ENCODE measurements at regions not wholly inside any gene's neighbourhood (a gene's known extent, or its start where the extent isn't known, plus 50 kb on each side); places are given as distances from the start of the nearest gene placed in this dataset.
"Not testable (repeated sequence)": the region's sequence is repeated elsewhere in the genome, so short reads cannot be mapped to it uniquely, and the experiment has no call there.

DNA sequence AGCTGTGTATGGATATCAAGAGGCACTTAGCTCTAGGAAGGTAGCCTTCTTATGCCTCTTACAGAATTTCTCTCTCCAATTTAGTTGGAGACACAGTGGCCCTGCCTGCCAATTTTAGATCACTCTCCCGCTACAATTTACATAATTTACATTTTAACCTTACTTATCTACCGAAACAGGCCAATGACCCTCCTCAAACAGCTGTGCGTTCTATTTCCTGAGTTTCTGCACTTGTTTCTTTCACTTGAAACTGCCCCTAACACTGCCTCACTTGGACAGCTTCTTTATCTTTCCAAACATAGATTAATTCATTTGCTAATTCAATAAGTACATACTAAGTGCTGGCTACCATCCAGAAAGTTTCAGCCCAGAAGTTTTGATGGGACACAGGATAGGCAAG, 52.9 kb upstream of the HDDC2 start:
- no peak for DNase-seq

DNA sequence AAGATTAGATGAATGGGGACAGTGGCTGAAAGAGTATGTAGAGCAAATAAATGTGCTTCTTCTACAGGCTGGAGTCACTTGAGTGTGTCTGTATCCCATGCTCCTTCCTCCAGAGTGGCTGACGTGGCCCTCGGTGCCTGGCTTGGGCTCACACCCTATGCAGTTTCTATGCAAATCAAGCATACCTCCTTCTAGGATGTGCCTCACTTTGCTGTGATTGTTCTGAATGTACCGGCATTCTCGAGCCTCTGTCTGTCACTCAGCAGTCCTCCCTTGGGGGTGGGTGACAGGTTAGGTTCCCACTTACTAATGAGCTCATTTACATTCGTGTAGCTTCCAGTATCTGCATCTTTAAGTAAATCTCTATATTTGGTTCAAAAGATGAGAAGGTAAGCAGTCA, 55.1 kb upstream of the HDDC2 start:
- no peak for DNase-seq

DNA sequence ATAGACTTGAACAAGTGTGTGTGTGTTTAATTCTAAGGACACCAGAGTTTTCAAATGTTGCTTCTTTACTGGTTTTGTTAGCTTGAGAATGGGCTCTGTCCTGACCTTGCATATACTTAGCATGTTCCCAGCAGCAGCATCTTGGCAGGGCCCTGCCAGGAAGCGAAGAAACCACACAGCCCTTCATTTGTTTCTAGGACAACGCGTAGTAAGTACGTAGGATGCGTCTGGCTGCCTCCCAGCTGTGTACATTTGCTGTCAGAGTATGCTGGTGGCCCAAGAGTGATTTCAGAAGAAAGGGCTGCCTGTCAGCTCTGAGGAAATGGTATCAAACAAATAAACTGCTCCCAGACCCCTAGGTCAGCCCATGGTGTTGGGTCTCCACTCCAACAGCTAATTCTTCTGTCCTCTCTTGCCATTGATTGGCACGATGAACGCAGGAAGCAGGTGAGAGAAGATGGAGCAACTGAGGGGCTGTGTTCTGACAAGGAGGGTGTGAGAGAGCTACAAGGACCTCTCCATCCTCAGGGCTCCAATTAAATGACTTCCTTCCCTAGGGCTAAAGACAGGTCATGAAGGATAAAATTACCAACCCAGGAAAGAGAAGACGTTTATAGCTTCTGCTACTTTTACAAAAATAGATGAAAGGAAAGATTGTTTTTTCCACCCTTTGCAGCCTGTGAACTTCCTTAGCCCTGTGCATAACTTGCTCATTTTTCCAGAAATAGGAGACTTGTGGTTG, 55.9 kb upstream of the HDDC2 start:
- DNase-seq = peak in 1 of 2 donors; percentile 4

DNA sequence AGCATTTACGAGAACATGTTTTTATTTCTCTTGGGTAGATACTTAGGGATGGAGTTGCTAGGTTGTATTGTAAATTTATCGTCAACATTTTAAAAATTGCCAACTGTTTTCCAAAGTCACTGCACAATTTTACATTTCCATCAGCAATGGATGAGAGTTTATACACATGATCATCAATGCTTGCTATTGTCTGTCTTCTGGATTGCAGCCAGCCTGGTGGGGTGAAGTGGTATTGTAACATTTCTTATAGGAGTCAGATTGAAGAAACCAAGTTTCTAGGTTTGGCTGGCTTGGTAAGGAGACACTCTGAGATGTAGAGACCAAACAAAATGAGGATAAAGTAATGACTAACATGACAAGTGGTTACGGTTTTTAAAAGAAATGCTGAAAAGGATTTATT, 57.1 kb upstream of the HDDC2 start:
- no peak for DNase-seq

DNA sequence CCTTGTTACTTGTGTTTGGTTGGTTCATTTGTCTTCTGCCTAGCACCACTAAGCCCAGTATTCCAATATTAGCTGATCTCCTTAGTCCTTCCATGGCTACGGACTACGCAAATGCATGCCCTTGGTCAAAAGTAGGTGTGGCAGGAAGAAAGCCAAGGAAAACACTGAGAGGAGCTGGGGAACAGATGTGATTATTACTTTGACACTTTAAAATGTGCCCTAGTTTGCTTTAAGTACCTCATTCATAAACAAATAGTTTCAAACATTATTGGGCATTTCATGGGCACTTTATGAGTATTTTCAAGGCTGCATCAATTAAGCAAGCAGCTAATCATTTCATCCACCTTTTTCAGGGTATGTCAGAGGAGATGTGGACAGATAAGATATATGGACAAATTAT, 60.1 kb upstream of the HDDC2 start:
- DNase-seq = no peak

DNA sequence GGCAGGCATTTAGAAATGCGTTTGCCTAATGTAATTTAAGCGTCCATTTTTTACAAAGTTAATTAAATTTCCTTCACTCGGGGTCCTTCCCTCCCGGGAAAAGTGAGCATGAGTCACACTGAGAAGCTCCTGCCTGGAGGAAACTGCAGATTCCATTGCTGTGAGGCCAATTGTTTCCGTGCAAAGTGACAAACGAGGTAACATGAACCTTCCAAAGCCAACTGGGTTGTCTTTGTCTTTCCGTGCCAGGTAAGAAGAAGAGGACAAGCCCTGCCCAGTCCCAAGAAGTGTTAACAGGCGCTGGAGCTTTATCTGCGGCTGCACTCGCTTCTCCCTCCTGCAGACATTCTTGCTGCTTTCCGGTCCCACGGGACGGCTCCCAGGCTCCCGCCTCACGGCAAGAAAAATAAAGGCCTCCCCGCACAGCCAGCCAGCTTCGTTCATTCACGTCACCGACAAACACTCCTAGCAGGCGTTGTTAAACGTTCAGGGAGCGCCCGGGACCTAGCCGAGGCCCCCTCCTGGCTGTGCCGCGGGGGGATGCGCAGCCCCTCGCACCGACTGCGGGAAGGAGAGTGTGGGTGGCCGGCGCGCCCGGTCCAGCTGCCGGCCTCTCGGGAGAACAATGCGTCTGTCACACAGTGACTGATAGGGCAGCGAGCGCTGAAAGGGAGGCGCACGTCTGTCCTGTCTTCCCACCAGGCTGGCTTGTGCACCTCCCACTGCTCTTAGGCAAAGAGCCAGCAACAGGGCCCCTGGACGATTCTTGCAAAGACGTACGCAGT, 61.5 kb upstream of the HDDC2 start:
- no peak for DNase-seq

DNA sequence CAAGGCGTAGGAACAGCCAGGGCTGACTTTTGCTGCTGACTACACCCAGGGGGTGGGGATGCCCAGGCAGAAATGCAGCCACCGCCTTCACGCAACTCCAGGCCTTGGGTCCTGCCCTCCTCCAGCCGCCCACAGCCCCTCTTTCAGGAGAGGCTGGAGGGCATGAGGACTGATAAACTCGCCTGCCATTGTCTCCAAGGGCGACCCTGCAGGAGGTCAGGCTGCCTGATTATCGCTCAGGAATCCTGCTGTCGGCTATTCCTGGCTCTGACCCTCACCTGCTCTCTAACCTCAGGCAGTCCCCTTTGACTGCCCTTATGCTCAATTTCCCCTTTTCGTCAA, 62.0 kb upstream of the HDDC2 start:
- no peak for DNase-seq

DNA sequence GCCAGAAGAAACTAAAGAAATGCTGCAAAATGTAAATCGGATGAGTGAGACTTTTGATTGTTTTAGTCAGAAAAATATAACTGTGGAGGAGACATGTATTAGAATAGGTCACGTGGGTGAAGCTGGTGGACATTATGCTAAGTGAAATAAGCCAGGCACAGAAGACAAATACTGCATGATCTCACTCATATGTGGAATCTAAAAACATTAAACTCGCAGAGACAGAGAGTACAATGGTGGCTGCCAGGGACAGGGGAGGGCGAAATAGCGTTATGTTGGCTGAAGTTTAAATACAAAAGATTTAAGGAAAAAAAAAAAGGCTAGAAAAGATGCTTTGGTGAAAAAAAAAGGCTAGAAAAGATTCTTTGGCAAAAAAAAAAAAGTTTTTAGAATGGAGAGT, 63.5 kb upstream of the HDDC2 start:
- no peak for DNase-seq

DNA sequence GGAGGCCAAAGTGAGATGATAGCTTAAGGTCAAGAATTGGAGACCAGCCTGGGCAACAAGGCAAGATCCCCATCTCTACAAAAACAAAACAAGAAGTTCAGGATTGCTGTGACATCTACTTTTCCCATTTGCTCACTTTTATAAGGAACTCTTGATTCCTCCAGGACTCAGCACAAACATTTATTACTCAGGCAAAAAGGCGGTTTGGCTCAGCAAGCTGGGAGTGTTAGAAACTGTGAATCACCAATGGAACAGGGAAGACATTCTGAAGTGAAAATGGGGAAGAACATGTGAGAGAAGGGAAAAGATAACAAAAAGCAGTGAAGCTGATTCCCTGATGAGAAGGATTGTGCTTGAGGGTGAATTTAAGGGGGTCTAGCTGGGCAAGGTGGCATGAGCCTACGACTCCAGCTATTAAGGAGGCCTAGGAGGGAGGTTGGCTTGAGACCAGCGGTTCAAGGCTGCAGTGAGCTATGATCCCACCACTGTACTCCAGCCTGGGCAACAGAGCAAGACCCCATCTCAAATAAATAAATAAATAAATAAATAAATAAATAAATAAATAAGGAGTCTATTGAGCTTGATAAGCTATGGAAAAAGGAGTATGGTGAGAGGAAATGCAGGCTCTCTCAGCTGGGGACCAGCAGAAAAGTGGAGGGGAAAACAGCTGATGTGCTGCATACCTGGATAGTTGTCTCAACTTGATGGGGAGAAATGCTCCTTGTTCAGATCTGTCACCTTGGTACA, 65.4 kb upstream of the HDDC2 start:
- DNase-seq = no peak

DNA sequence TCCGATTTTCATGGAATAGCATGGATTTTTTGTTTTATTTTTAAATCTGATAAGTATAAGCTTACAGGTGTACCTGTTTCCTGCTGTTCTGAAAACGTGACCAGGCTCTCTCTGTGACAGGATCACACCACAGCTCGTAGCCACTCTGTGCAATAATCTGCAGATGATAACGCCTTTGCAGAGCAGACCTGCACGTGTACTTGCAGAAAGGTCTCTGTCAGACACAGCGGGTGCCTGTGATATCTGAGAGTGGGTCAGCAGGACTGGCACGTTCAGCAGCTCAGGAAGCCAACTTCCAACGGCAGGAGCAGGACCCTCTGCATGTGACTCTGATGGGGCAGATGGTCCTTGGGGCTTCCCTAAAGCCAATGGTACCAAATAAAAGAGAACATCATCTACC, 68.6 kb upstream of the HDDC2 start:
- DNase-seq = no peak

DNA sequence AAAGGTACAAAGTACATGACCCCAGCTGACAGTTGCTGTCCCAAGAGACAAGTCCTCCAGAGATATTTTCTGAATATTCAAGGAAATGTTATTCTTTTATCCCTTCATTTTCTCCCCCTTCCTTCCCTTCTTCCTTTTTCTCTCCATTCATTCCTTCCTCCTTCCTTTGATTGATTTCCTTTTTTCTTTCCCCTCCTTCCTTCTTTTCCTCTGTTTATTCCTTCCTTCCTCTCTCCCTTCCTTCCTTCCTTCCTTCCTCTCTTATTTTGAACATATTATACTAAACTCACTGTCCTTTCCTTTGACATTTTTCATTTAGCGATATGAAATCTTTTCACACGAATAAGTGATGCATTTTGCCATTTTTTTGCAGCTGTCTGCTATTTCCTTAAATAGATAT, 73.2 kb upstream of the HDDC2 start:
- no peak for DNase-seq

DNA sequence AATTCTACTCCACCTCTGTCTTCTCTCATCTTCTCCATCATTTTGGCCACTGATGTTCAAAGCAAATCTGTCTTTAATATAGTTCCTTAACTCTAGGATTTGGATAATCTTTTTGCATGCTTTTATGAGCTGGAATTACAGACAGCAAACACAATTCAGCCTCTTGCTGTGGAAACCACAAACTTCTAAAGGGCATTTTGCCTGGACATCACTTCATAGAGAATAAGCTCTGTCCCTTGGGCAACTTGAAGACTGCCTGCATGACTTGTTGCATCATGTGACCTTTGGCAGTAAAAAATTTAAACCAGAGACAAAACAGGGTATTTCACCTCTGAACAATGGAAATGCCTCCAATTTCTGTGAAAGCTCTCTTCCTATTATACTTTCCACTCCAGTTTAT, 74.1 kb upstream of the HDDC2 start:
- DNase-seq = no peak

DNA sequence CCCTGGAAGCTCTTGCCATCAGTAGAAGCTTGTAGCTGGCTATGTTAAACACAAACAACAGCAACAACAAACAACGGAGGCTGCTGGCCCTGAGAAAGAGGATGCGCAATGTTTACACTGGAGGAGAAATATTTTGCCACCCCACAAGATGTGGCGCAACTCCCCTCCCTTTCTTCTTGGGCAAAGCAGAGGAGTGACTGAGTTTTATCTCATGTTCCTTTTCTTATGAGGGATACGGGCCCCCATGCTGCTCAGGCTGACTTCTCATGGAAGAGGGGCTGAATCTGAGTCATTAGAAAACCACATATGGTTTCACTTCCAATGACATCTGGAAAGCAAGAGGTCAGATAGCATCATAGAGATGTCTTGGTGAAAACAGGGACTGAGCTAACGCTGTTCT, 75.9 kb upstream of the HDDC2 start:
- no peak for DNase-seq

DNA sequence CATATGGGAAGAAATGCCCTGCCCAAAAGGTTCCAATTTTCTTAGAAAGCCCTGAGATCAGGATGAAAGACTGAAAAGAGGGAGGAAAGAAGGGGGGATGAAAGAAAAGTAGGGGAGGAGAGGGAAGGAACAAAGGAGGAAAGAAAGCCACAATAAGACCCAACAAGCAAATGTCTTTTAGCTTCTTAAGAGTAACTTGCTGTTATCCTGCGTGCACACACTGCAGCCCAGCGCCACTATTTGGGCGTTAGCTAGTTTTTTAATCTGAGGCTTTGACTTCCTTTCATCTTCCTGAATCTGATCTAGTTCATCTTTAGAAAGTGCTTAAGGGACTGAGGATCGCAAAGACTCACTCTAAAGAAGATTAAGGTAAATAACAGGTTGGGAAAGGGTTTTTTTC, 77.4 kb upstream of the HDDC2 start:
- DNase-seq = no peak

DNA sequence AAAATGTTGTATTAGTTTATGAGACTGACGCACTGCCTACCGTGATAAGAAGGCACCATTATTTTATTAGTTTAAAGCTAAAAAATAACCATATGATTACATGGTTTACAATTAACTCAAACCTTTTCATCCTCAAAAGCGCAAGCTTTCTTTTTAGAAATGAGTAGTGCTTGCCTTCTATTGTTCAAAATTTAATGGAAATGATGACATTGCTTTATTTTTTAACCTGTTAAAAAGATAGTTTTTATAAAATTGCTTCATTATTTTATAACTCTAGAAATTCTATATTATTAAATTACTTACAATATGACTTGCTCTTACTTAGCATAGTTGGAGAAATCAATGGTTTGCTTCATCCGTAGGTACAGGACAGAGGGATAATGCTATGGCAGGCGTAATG, 78.7 kb upstream of the HDDC2 start:
- no peak for DNase-seq

DNA sequence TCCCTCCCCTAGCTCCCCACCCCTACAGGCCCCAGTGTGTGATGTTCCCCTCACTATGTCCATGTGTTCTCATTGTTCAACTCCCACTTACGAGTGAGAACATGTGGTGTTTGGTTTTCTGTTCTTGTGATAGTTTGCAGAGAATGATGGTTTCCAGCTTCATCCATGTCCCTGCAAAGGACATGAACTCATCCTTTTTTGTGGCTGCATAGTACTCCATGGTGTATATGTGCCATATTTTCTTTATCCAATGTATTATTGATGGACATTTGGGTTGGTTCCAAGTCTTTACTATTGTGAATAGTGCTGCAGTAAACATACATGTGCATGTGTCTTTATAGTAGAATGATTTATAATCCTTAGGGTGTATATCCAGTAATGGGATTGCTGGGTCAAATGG, 84.6 kb upstream of the HDDC2 start:
- DNase-seq = not testable (repeated sequence)

DNA sequence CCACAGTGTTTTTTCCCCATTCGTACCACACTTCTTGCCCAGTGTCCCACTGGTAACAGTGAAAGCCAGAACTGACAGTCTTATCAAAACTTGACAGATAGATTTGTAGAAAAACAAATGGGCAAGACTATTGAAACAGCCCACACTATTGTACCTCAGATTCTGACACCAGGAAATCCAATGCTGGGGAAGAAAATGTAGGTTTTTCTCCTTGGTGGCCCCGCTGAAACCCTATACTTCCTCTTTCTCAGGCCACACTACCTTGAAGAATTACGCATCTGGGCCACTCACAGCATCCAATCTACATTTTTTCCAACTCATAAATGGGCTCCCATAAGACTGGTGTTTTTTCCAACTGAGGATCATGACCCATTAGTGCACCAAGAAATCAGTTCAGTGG, 90.9 kb upstream of the HDDC2 start:
- no peak for DNase-seq

DNA sequence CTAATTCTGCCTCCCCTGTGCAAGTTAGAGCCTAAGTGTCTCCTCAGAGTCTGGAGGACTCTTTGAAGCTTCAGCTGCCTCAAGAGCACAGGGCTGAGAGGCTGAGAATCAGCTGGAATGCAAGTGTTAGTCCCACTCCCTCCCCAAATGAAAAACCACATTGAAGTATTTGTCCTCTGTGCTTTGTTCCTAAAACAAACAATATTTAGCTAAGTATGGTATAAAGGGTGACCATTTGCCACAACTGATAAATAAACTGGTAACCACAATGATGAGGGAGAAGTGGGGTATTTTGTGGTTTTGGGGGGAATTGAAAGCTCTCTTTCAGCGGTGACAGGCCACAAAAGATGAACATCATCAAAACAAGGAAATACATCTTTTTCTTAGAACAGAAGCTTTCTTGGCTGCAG, 91.7 kb upstream of the HDDC2 start:
- no peak for DNase-seq

DNA sequence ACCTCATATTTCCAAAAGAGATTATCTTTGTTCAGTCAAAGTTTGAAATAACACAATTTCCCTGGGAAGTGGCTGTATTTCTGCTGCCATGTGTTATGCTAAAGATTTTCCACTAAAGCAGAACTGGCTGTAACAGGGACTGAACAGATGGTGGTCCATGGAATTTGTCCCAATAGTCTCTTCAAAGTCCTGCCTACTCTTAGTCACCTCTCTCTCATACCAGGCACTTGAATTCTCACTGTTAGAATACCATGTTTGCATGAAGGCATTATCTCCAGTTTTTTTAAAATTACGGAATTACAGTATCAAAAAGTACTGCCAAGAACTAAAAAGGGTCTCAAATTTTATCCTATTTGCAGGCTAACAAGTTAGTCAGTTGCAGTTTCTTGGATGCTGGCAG, 105.0 kb upstream of the HDDC2 start:
- DNase-seq = no peak

DNA sequence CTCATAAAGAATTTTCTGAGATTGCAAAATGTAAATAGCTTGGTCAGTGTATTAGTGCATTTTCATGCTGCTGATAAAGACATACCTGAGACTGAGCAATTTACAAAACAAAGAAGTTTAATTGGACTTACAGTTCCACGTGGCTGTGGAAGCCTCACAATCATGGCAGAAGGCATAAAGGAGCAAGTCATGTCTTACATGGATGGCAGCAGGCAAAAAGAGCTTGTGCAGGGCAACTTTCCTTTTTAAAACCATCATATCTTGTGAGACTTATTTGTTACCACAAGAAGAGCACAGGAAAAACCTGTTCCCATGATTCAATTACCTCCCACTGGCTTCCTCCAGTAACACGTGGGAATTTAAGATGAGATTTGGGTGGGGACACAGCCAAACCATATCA, 112.7 kb upstream of the HDDC2 start:
- no peak for DNase-seq

DNA sequence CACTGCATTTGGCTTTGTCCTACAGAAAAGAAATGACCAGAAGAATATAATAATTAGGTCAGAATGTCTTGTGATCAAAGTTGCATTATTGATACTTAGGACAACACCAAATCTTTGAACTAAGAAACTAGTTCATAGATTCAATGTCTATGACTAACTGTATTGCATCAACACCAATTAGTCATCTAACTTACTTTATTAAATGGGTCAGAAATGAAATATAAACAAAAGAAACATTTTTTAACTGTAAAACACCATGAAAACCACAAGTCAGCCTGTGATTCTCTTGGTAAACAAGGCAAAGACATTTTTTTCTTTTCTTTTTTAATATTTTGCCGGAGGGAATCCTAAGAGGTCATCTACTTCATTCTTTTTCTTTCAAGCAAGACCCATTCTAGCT, 114.1 kb upstream of the HDDC2 start:
- DNase-seq = no peak

DNA sequence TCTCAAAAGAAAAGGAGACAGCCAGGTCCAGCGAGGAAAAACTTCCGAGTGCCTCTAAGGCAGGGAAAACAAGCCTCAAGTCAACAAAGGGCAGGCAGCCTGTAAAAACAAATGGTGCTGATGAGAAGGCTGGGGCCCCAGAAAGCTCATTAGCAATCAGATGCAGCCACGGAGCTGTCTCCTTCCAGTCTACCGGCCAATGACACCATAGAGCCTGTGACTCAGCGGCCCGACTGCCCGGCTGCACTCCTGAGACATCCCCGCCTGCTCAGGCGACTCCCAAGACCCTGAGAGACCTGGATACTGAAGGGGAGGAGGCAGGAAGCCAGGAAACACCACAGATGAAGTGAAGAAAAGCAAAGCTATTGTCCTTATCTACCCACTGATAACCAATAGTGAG, 120.1 kb upstream of the HDDC2 start:
- no peak for DNase-seq

DNA sequence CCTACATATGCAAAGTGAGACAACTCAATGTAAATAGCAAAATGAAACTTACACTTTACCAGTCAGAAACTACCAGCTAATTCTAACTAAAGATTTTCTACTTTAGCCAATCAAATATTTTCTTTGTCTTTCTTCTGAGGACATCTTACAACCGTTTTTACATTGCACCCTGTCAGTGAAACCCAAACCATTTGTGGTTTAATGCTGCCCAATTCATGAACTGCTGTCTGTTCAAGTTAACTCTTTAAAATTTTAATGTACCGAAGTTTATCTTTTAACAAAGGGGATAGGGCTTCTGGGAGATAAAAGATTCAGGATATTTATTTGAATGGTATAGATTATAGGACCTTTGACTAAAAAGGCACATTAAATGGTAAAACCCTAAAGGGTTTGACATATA, 121.3 kb upstream of the HDDC2 start:
- DNase-seq = no peak

DNA sequence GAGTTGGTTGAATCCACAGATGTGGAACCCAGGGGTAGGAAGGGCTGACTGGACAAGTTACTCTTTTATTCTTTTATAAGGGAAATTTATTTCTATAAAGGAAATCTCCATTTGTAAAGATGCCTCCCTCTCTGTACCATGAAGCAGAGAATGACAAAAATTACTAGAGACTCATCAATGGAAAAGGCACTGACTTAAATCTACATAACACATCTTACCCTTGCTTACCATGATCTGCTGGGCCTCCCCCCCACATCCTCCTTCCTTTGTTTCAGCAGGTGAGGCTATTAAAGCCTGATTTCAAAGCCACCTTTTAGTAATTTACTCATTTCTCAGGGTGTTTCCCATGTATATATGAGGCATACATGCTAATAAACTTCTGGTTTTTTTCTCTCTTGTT, 130.2 kb upstream of the HDDC2 start:
- no peak for DNase-seq
